ENCODE measurements at regions not wholly inside any gene's neighbourhood (a gene's known extent, or its start where the extent isn't known, plus 50 kb on each side); places are given as distances from the start of the nearest gene placed in this dataset.

DNA sequence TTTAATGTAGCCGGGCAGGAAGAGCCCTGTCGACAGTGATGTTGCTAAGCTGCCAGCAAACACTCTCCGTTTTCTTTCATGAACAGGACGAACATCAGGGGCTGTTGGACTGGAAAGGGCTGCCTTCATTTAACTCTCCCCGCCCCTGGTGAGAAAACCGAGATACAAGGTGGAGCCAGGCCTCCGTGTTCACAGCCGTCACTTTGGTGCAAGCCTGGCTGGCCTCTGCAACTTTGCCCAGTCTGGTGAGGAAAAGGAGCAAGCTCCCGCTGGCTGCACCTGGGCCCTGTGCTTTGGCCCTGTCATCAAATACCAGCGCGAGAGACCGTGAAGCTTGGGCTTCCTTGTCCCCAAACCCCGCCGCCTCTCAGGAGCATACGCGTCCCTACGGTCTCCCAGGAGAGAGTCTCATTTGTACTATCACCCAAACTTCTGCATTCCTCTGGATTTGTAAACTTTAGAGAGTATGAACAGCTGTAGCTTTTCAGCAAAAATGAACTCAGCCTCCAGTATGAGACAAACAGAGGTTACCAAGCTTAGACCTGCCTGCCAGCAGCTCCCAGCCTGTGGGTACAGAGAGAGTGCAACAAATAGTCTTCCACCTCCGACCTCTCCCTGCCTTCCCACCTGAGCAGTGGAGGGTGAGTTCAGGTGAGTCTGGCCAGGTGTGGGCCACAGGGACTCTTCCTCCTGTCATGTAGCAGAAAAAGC, 445.3 kb upstream of the MGMT start:
- ChIA-PET CTCF (interaction anchor here (1.2 to 1.7 kb wide), 2 partner anchors 10 to 754 kb away, joined by 6 to 7 read pairs; no protein-coding TSS in a partner anchor), POLR2A (no interaction called here)
- Histone ChIP-seq H3K36me3 (replicated peaks in 1 of 2; ENCODE audit: control insufficient read depth in 1 of 2, insufficient read depth in 2 of 2, low read length in 1 of 2) (no peaks in the 10 kb centered on the region), H4K20me1 (ENCODE audit: insufficient read depth) (no peaks in the 10 kb centered on the region), H3K4me1 (ENCODE audit: control insufficient read depth in 1 of 2, insufficient read depth in 2 of 2, low read depth in 1 of 2, low read length in 1 of 2) (peaks cover 0 to 5% of the 10 kb centered on the region in 2 experiments; a peak in 2 of 4 replicates), H3K9ac (no peak overlapping the region), H3K27ac (ENCODE audit: low read depth in 2 of 2, low read length in 1 of 2) (no peak overlapping the region), H3K4me2 (no peak overlapping the region), H3K9me2 (no peaks in the 10 kb centered on the region), H3K27me3 (ENCODE audit: insufficient read depth) (no peaks in the 10 kb centered on the region), H3K79me2 (ENCODE audit: insufficient read depth) (no peaks in the 10 kb centered on the region), H3K4me3 (ENCODE audit: low read depth in 2 of 2, low read length in 1 of 2) (no peak overlapping the region), H3F3A (replicated peaks; ENCODE audit: insufficient read depth) (no peaks in the 10 kb centered on the region), H2AFZ (ENCODE audit: low read depth) (no peak overlapping the region), H3K9me3 (no peaks in the 10 kb centered on the region)
- no peak for DNase-seq
- 58% methylated on average over 17 of the region's 18 CpGs for WGBS (ENCODE audit: low lambda C conversion rate)
- TF ChIP-seq RXRA (IDR thresholded peaks at IDR 0.05; ENCODE audit: borderline replicate concordance, low read depth) (no peak), GABPA (IDR thresholded peaks at IDR 0.05; ENCODE audit: low read depth) (no peak), NFIC (IDR thresholded peaks at IDR 0.05; ENCODE audit: borderline replicate concordance) (no peak), FOSL2 (IDR thresholded peaks at IDR 0.05; ENCODE audit: borderline replicate concordance, low read depth) (no peak), SIN3A (IDR thresholded peaks at IDR 0.05; ENCODE audit: borderline replicate concordance, low read depth, low read length) (no peak), EZH2phosphoT487 (IDR thresholded peaks at IDR 0.05; ENCODE audit: borderline replicate concordance, low read depth) (no peak), JUND (IDR thresholded peaks at IDR 0.05) (no peak), ELF1 (IDR thresholded peaks at IDR 0.05) (no peak), SMC3 (IDR thresholded peaks at IDR 0.05; ENCODE audit: low read depth, low read length) (no peak), MEF2A (IDR thresholded peaks at IDR 0.05; ENCODE audit: borderline replicate concordance, low read depth) (no peak), FOXJ3 (CRISPR knock-in tag; IDR thresholded peaks at IDR 0.05) (no peak), RAD21 (IDR thresholded peaks at IDR 0.05; ENCODE audit: low read length) (no peak)
- TF ChIP-seq, protein P1, sequence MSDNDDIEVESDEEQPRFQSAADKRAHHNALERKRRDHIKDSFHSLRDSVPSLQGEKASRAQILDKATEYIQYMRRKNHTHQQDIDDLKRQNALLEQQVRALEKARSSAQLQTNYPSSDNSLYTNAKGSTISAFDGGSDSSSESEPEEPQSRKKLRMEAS (IDR thresholded peaks at IDR 0.05; ENCODE audit: low read depth), result no peak
- TF ChIP-seq, protein P2, sequence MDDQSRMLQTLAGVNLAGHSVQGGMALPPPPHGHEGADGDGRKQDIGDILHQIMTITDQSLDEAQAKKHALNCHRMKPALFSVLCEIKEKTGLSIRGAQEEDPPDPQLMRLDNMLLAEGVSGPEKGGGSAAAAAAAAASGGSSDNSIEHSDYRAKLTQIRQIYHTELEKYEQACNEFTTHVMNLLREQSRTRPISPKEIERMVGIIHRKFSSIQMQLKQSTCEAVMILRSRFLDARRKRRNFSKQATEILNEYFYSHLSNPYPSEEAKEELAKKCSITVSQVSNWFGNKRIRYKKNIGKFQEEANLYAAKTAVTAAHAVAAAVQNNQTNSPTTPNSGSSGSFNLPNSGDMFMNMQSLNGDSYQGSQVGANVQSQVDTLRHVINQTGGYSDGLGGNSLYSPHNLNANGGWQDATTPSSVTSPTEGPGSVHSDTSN (IDR thresholded peaks at IDR 0.05), result no peak
- TF ChIP-seq, protein P3, sequence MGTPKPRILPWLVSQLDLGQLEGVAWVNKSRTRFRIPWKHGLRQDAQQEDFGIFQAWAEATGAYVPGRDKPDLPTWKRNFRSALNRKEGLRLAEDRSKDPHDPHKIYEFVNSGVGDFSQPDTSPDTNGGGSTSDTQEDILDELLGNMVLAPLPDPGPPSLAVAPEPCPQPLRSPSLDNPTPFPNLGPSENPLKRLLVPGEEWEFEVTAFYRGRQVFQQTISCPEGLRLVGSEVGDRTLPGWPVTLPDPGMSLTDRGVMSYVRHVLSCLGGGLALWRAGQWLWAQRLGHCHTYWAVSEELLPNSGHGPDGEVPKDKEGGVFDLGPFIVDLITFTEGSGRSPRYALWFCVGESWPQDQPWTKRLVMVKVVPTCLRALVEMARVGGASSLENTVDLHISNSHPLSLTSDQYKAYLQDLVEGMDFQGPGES (IDR thresholded peaks at IDR 0.05; ENCODE audit: low read depth, low read length), result no peak
- TF ChIP-seq, protein P4, sequence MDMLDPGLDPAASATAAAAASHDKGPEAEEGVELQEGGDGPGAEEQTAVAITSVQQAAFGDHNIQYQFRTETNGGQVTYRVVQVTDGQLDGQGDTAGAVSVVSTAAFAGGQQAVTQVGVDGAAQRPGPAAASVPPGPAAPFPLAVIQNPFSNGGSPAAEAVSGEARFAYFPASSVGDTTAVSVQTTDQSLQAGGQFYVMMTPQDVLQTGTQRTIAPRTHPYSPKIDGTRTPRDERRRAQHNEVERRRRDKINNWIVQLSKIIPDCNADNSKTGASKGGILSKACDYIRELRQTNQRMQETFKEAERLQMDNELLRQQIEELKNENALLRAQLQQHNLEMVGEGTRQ (IDR thresholded peaks at IDR 0.05; ENCODE audit: borderline replicate concordance, low read depth, low read length), result no peak
